Activated T-helper 17 cell treated with anti-CD3 and anti-CD28 coated beads, Interleukin-2, amount 50 U/mL, for 72 hours (primary cell): ENCODE measurements at regions not wholly inside any gene's neighbourhood (a gene's known extent, or its start where the extent isn't known, plus 50 kb on each side); places are given as distances from the start of the nearest gene placed in this dataset.
A peak's percentile ranks its signal among the peaks of the same experiment; 100 is the strongest.
"Not testable (repeated sequence)": the region's sequence is repeated elsewhere in the genome, so short reads cannot be mapped to it uniquely, and the experiment has no call there.

Source experiments
- ATAC-seq: fragments of 150-1000 bp; cut with Tn5 transposase; replicated peaks from 2 replicates; pipeline ENCODE4 v1.10.0; 2021; ENCODE audit warnings: mild to moderate bottlenecking, moderate library complexity
- H3K27ac Mint-ChIP-seq: one replicate; pipeline ENCODE4 v1.8.0; 2022; ENCODE audit warnings: mixed read lengths
- H3K27me3 Mint-ChIP-seq: one replicate; pipeline ENCODE4 v1.8.0; 2022; ENCODE audit warnings: mixed read lengths
- H3K36me3 Mint-ChIP-seq: one replicate; pipeline ENCODE4 v1.8.0; 2022; ENCODE audit warnings: low read depth, mild to moderate bottlenecking, mixed read lengths
- H3K4me1 Mint-ChIP-seq: one replicate; pipeline ENCODE4 v1.8.0; 2022; ENCODE audit warnings: mixed read lengths
- H3K4me3 Mint-ChIP-seq: one replicate; pipeline ENCODE4 v1.8.0; 2022; ENCODE audit warnings: mild to moderate bottlenecking, mixed read lengths
- H3K9me3 Mint-ChIP-seq: one replicate; pipeline ENCODE4 v1.8.0; 2022; ENCODE audit warnings: mixed read lengths

DNA sequence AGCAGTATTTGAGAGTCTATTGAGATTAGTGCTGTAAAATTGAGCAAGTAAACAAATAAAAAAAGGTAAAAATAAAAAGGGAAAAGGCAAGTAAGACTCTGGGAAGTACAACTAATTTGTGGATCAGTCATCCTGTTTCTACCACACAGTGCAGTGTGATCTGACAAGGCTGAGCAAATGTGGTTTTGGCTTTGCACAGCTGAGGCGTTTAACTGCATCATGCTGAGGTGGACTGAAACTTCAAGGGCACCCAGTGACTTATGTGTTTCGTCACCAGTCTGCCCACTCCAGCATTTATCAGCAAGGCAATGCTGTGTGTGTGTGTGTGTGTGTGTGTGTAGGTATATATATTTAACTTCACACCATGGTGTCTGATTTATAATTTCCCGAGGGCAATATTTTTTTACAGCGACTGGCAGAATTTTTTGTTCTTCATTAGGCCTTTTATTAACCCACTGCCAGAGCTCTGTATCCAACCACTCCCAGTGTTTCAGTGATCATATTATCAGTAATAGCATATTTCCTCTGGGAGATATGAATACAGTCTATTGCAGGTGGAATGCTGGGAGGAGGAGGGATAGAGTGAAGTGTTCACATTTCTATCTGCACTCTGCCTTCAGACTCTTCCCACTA lies 131.5 kb upstream of the SATB1 start:
- H3K27me3 Mint-ChIP-seq = no peaks in the 10 kb centered on the region
- H3K36me3 Mint-ChIP-seq = peaks cover 23% of the 10 kb centered on the region
- H3K4me1 Mint-ChIP-seq = peaks cover 46% of the 10 kb centered on the region
- peak; percentile 84 for ATAC-seq
- peak overlapping the region; percentile 84 for H3K4me3 Mint-ChIP-seq
- peak overlapping the region; percentile 100 for H3K27ac Mint-ChIP-seq
- peaks cover 4% of the 10 kb centered on the region for H3K9me3 Mint-ChIP-seq

DNA sequence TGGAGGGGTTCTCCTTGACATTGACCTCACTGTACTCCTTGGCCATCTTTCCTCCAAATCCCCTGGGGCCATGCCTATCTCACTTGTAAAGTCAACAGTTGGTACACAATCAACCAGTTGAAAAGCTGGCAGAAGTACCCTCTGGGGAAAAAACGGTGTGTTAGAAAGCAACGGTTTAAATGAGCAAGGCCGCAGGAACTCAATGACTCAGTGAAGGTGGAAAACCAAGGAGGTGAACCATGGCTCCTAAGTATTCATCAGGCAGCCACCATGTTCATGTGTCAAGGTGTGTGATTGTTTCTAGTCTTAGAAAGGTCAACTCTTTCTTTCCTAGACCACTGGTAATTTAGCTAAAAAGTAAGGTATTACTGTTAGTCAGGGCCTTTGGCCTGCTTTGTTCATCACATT lies 130.9 kb upstream of the SATB1 start:
- H3K27me3 Mint-ChIP-seq = no peaks in the 10 kb centered on the region
- peak; percentile 73 for ATAC-seq
- H3K36me3 Mint-ChIP-seq = peaks cover 23% of the 10 kb centered on the region
- peak overlapping the region; percentile 100 for H3K27ac Mint-ChIP-seq
- peaks cover 45% of the 10 kb centered on the region for H3K4me1 Mint-ChIP-seq
- peak overlapping the region; percentile 84 for H3K4me3 Mint-ChIP-seq
- peaks cover 4% of the 10 kb centered on the region for H3K9me3 Mint-ChIP-seq

DNA sequence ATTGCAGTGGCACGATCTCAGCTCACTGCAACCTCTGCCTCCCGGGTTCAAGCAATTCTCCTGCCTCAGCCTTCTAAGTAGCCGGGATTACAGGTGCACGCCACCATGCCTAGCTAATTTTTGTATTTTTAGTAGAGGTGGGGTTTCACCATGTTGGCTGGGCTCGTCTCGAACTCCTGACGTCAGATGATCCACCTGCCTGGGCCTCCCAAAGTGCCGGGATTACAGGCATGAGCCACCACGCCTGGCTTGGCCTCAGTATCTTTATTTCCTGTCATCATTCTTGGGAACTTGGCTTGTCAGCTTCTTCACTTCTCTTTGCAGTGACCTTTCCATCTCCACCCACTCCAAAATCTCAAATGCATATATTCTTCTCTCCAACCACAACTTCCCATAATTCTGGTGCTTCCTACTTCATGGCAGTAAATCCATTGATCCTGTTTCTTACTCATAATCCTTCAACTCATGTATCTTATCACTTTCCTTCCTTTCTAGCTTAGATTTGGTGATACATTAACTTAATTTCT lies 127.5 kb upstream of the SATB1 start:
- H3K27me3 Mint-ChIP-seq, H3K36me3 Mint-ChIP-seq, ATAC-seq, H3K9me3 Mint-ChIP-seq, H3K4me3 Mint-ChIP-seq, H3K27ac Mint-ChIP-seq: not testable (repeated sequence)
- peaks cover 17% of the 10 kb centered on the region for H3K4me1 Mint-ChIP-seq

DNA sequence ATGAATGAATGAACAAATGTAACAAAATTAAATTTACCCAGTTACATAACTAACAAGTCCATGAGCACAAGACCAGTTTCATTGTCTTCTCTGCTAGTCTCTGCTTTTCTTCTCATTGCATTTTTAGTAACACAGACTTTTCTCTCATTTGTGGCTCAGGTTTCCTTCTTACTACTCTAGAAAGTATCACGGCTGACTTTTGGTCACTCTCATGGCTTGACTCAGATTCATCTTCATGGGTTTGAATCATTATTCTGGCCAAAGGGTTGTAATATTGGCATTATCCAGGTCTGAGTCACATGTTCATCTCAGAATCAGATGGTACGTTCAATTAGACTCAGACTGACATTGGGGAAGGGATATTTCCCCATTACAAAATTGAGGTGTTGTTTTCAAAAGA lies 121.5 kb upstream of the SATB1 start:
- Mint-ChIP-seq H3K27me3 (no peaks in the 10 kb centered on the region), H3K36me3 (no peaks in the 10 kb centered on the region), H3K27ac (no peak overlapping the region), H3K4me1 (peaks cover 4% of the 10 kb centered on the region), H3K4me3 (no peak overlapping the region), H3K9me3 (peaks cover 4% of the 10 kb centered on the region)
- peak; percentile 96 for ATAC-seq

DNA sequence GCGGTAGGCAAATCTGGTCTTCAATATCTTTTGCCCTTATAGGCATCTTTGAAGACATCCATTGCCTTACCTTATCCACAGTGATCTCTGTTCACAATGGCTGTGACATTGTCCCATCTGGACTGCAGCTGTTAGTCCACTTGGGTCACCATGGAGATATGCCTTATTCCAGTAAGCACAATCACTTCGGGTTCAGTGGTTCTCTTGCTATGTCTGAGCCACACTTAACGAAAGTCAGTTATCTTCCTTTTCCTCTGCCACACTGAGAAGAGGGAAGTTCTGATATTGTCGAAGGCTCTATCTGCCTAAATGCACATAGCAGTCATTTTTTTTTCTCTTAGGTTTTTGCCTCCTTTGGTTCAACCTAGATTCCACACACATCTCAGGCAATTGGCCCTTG lies 119.0 kb upstream of the SATB1 start:
- no peak overlapping the region for H3K27ac Mint-ChIP-seq
- peaks cover 4% of the 10 kb centered on the region for H3K4me1 Mint-ChIP-seq
- H3K36me3 Mint-ChIP-seq = no peaks in the 10 kb centered on the region
- no peaks in the 10 kb centered on the region for H3K27me3 Mint-ChIP-seq
- no peak for ATAC-seq
- H3K9me3 Mint-ChIP-seq = peaks cover 7% of the 10 kb centered on the region
- no peak overlapping the region for H3K4me3 Mint-ChIP-seq

DNA sequence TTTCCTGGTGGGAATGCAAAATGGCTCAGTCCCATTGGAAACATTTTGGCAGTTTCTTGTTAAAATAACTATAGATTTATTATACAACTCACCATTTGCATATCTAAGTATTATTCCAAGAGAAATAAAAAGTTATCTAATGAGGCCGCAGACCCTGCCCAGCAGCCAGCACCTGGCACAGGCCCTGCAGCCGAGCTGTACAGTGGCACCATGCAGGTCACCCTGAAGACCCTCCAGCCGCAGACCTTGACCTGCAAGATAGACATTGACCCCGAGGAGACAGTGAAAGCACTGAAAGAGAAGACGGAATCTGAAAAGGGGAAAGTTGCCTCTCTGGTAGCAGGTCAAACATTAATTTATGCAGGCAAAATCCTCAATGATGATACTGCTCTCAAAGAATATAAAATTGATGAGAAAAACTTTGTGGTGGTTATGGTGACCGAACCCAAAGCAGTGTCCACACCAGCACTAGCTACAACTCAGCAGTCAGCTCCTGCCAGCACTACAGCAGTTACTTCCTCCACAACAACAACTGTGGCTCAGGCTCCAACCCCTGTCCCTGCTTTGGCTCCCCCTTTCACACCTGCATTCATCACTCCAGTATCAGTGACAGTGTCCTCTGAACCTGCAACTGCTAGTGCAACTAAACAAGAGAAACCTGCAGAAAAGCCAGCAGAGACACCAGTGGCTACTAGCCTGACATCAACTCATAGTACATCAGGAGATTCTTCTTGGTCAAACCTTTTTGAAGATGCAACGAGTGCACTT lies 113.5 kb upstream of the SATB1 start:
- no peaks in the 10 kb centered on the region for H3K36me3 Mint-ChIP-seq
- H3K27me3 Mint-ChIP-seq = no peaks in the 10 kb centered on the region
- H3K4me3 Mint-ChIP-seq = no peak overlapping the region
- H3K4me1 Mint-ChIP-seq = no peaks in the 10 kb centered on the region
- H3K9me3 Mint-ChIP-seq = peaks cover 3% of the 10 kb centered on the region
- no peak for ATAC-seq
- no peak overlapping the region for H3K27ac Mint-ChIP-seq

DNA sequence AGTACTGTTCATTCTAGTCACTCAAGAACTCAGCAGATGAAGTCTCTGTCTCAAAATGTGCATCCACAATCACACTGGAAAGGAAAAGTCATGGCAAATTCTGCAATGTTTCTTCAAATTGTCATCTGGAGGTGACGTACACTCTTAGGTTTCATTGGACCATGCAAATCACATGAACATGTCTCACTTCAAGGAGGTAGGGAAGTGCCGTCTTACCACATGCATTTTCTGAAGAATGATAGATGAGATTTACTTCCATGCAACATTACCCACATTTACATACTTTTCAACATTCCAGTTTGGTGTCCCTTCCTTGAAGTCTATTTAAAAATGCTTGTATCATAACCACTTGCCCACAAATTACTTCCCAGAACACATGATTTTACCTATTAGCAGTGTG lies 107.9 kb upstream of the SATB1 start:
- Mint-ChIP-seq H3K4me1 (peaks cover 7% of the 10 kb centered on the region), H3K27me3 (no peaks in the 10 kb centered on the region), H3K36me3 (peaks cover 14% of the 10 kb centered on the region), H3K9me3 (no peaks in the 10 kb centered on the region), H3K4me3 (no peak overlapping the region), H3K27ac (no peak overlapping the region)
- ATAC-seq = no peak

DNA sequence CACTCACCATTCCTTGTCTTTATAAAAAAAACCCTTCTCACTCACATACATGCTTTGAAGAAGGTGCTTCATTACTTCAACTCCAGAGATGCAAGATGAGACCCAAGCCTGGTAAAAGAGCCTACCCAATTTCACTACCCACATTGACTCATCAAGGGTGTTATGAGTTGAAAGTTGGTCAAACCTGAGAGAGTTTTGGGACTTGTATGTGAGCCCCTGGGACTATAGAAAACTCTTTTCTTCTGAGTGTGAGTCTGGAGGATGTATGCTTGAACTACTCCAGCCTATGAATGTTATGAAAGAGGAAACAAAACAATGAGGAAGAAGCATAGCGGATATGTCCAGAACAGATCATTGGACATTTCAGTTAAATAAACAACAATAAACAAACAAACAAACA lies 106.5 kb upstream of the SATB1 start:
- peak; percentile 99 for ATAC-seq
- H3K9me3 Mint-ChIP-seq = no peaks in the 10 kb centered on the region
- peaks cover 21% of the 10 kb centered on the region for H3K36me3 Mint-ChIP-seq
- no peak overlapping the region for H3K4me3 Mint-ChIP-seq
- H3K4me1 Mint-ChIP-seq = peaks cover 7% of the 10 kb centered on the region
- H3K27ac Mint-ChIP-seq = no peak overlapping the region
- H3K27me3 Mint-ChIP-seq = no peaks in the 10 kb centered on the region

DNA sequence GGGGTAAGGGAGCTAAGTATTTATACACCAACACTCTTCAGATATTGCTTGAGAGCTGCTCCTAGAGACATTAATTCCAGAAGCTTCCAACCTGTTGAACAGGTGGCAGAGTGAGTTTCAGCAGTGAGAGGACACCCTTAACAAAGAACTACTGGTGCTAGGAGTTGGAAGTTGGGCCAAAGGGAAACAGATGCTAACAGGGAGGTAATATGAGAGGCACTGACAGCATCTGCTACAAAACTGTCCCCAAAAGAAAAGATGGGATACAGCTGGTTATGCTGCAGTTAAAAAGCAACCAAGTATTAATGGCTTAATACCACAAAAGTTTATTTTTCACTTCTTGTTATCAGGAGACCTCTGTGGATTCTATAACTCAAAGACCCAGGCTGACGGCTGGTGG lies 104.5 kb upstream of the SATB1 start:
- no peak overlapping the region for H3K27ac Mint-ChIP-seq

DNA sequence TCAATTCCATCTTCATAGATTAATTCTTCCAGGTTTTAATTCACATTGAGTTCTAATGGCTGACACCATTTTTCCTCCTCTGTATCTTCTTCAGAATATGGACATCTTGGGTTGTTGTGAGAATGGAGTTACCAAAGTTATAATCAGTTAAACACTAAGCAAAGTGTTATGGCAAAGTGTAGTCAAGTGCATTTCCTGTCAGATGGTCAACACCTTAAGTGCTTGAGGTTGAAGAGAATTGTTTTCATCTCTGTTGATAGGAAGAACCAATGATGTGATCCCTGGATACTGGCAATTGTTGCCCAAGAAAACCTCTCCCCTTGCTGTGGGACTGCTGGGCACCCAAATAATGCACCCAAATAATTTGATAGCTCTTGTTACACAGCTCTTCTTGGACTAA lies 102.6 kb upstream of the SATB1 start:
- ATAC-seq = no peak
- peaks cover 33% of the 10 kb centered on the region for H3K36me3 Mint-ChIP-seq
- peaks cover 9% of the 10 kb centered on the region for H3K9me3 Mint-ChIP-seq
- H3K27ac Mint-ChIP-seq = no peak overlapping the region
- H3K27me3 Mint-ChIP-seq = no peaks in the 10 kb centered on the region
- H3K4me1 Mint-ChIP-seq = peaks cover 7% of the 10 kb centered on the region
- H3K4me3 Mint-ChIP-seq = no peak overlapping the region

More for the DNA sequence above, 104.5 kb upstream of the SATB1 start:
- peaks cover 6% of the 10 kb centered on the region for H3K9me3 Mint-ChIP-seq
- no peaks in the 10 kb centered on the region for H3K27me3 Mint-ChIP-seq
- peaks cover 7% of the 10 kb centered on the region for H3K4me1 Mint-ChIP-seq
- no peak overlapping the region for H3K4me3 Mint-ChIP-seq
- H3K36me3 Mint-ChIP-seq = peaks cover 33% of the 10 kb centered on the region
- ATAC-seq = no peak

DNA sequence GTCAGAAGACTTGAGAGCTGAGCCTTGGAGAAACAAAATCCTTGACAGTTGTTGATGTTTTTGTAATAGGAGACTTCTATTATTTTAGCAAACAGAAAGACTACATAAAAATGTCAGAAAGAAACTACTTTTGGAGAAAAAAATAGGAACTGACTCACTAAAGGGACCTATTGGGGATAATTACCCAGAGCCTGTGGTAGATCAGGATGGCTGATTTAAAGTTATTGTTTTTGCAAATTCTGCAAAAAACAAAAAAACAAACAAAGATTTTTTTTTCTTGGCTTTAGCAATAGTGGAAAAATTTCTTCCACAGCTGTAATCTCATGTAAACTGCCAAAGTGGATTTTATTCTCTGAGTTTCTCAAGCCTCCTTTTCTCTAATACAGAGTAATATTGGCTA lies 101.5 kb upstream of the SATB1 start:
- Mint-ChIP-seq H3K27ac (no peak overlapping the region), H3K36me3 (peaks cover 31% of the 10 kb centered on the region), H3K4me1 (peaks cover 3% of the 10 kb centered on the region), H3K27me3 (no peaks in the 10 kb centered on the region), H3K9me3 (peaks cover 12% of the 10 kb centered on the region), H3K4me3 (no peak overlapping the region)
- no peak for ATAC-seq

DNA sequence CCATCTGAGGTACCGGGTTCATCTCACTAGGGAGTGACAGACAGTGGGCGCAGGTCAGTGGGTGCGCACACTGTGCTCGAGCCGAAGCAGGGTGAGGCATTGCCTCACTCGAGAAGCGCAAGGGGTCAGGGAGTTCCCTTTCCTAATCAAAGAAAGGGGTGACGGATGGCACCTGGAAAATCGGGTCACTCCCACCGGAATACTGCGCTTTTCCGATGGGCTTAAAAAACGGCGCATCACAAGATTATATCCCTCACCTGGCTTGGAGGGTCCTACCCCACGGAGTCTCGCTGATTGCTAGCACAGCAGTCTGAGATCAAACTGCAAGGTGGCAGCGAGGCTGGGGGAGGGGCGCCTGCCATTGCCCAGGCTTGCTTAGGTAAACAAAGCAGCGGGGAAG lies 91.0 kb upstream of the SATB1 start:
- H3K4me3 Mint-ChIP-seq, H3K9me3 Mint-ChIP-seq, H3K27me3 Mint-ChIP-seq, H3K27ac Mint-ChIP-seq, H3K36me3 Mint-ChIP-seq, ATAC-seq: not testable (repeated sequence)
- H3K4me1 Mint-ChIP-seq = peaks cover 10% of the 10 kb centered on the region

DNA sequence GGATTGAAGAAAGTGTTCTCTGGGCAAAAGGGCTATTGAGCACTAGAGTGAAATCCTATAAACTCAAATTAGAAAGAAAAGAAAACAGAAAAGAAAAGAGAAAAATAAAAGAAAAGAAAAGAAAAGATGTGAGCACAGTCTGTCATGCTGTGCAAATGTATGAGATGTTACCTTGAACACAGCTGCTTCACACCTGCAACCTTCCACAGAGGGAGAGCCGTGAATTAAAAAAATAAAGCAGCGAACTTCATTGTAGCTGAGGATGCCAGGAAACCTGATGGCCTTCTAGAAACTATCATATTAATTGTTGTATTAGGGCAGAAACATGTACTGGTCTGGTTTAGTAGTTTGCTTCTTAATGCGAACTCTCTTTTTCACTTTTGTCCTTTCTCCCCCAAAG lies 88.0 kb upstream of the SATB1 start:
- Mint-ChIP-seq H3K4me1 (peaks cover 14% of the 10 kb centered on the region), H3K27me3 (no peaks in the 10 kb centered on the region), H3K9me3 (peaks cover 4% of the 10 kb centered on the region), H3K36me3 (no peaks in the 10 kb centered on the region), H3K4me3 (no peak overlapping the region), H3K27ac (no peak overlapping the region)
- ATAC-seq = no peak

DNA sequence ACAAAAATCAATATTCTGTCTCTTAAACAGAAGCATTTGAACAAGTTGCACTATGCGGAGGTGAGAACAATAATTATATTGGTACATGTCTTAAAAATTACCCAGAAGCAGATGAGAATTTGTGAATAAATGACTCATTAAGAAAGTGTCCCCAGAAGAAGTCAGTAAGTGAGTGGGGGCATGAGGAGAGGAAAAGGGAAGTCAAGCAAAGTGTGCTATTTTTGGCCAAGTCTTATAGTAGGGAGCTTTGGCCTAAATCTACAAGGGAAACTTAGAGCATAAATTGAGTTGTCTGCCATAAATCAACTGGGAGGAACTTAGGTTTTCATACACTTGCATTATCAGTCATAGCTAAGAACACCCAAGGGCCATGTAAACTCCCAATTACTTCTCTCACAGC lies 86.9 kb upstream of the SATB1 start:
- peaks cover 4% of the 10 kb centered on the region for H3K9me3 Mint-ChIP-seq
- no peaks in the 10 kb centered on the region for H3K36me3 Mint-ChIP-seq
- no peaks in the 10 kb centered on the region for H3K27me3 Mint-ChIP-seq
- H3K4me1 Mint-ChIP-seq = peaks cover 14% of the 10 kb centered on the region
- peak; percentile 19 for ATAC-seq
- no peak overlapping the region for H3K27ac Mint-ChIP-seq
- no peak overlapping the region for H3K4me3 Mint-ChIP-seq

DNA sequence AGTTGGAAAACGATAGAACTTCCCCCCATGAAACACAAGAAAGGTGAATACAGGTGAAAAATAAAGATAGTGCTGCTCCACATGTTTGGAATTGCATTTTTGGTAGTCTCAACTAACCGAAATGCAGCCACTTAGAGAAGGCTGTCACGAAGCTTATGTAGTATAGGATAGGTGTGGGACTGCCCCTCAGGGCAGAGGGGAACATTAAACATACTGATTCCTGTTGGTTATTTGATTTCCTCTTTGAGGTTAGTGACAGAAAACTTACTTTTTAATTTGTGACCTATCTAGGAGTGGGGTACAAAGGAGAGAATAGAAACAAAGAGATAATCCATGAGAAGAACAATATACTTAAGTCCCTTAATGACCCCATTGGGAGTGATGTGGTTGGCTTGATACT lies 85.8 kb upstream of the SATB1 start:
- ATAC-seq = no peak
- no peak overlapping the region for H3K27ac Mint-ChIP-seq

More for the DNA sequence above, 85.8 kb upstream of the SATB1 start:
- Mint-ChIP-seq H3K4me1 (peaks cover 14% of the 10 kb centered on the region), H3K9me3 (peaks cover 4% of the 10 kb centered on the region), H3K4me3 (no peak overlapping the region), H3K27me3 (no peaks in the 10 kb centered on the region), H3K36me3 (no peaks in the 10 kb centered on the region)
